Ectodermal cell (in vitro differentiated cells): ENCODE measurements at regions not wholly inside any gene's neighbourhood (a gene's known extent, or its start where the extent isn't known, plus 50 kb on each side); places are given as distances from the start of the nearest gene placed in this dataset.

Experiments used
- H3K27ac ChIP-seq: 2 replicates; pipeline ENCODE4 v1.7.0; 2013; ENCODE audit warnings: mild to moderate bottlenecking, low read depth, low read length; ENCODE audit not compliant: insufficient read depth, poor library complexity, severe bottlenecking
- H3K27me3 ChIP-seq: 2 replicates; pipeline ENCODE4 v1.7.0; 2013; ENCODE audit warnings: mild to moderate bottlenecking, low read length; ENCODE audit not compliant: insufficient read depth, control insufficient read depth, poor library complexity, severe bottlenecking
- H3K36me3 ChIP-seq: one replicate; pipeline ENCODE4 v1.7.0; 2013; ENCODE audit warnings: low read length; ENCODE audit not compliant: control insufficient read depth, insufficient read depth
- H3K4me1 ChIP-seq: one replicate; pipeline ENCODE4 v1.7.0; 2013; ENCODE audit warnings: low read length; ENCODE audit not compliant: control insufficient read depth, insufficient read depth
- H3K4me3 ChIP-seq: 2 replicates; pipeline ENCODE4 v1.7.0; 2013; ENCODE audit warnings: low read depth, low read length, control low read depth; ENCODE audit not compliant: insufficient read depth
- H3K9me3 ChIP-seq: 2 replicates; pipeline ENCODE4 v1.7.0; 2013; ENCODE audit warnings: mild to moderate bottlenecking, low read length, moderate library complexity; ENCODE audit not compliant: control insufficient read depth
- WGBS, 2 experiments: methylation state at CpG; one replicate each; pipeline ENCODE4 v1.1.7; 2013; ENCODE audit warnings: missing lambda C conversion rate in 2 of 2; 5-methylcytosine and 5-hydroxymethylcytosine counted together

DNA sequence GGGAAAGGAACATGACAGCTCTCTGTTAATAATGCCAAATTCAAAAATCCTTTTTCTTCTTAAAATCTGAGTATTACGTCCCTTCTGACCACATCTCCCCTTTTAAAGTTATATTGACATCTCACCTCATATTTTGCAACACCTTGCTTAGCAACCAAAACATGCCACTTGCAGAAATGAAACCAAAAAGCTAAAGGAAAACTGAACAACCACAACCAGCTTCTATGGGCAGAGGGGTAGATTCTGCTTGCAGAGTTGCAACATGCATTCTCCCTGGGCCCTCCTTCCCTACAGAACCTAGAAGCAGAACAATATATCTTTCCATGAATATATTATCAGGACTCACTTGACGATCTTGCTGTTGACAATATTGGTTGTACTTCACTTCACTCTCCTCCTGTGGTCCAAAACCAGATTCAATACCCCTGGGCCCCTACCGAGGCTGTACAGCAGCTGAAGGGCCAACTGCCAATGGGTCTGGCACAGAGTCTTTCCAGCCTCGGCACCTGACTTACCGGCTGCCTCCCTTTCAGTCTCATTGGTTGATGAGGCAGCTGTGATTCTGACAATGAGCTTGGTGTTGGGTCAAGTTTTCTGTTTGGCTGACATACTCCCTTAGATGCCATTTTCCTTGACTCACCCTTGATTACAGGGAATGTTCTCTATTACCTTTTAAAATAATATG, 616.6 kb downstream of the ZEB2 start:
- Histone ChIP-seq H3K27ac (no peak overlapping the region), H3K9me3 (no peaks in the 10 kb centered on the region), H3K36me3 (no peaks in the 10 kb centered on the region), H3K4me3 (no peak overlapping the region), H3K4me1 (no peaks in the 10 kb centered on the region), H3K27me3 (no peaks in the 10 kb centered on the region)
- 91% methylated on average over 5 of the region's 5 CpGs for WGBS, 2 experiments

- H3K4me3 ChIP-seq = no peak overlapping the region
- WGBS, 2 experiments = 96% methylated on average over 4 of the region's 4 CpGs
- no peaks in the 10 kb centered on the region for H3K4me1 ChIP-seq
- no peaks in the 10 kb centered on the region for H3K27me3 ChIP-seq
- H3K27ac ChIP-seq = no peak overlapping the region
- no peaks in the 10 kb centered on the region for H3K36me3 ChIP-seq
- no peaks in the 10 kb centered on the region for H3K9me3 ChIP-seq
Measured at GRCh38 chr2:143901185-143901842, 618.6 kb downstream of the ZEB2 start.

- WGBS, 2 experiments = 89 to 98% methylated on average over 4 of the region's 4 CpGs
- H3K36me3 ChIP-seq = no peaks in the 10 kb centered on the region
- H3K27me3 ChIP-seq = no peaks in the 10 kb centered on the region
- no peaks in the 10 kb centered on the region for H3K9me3 ChIP-seq
- no peak overlapping the region for H3K4me3 ChIP-seq
- no peak overlapping the region for H3K27ac ChIP-seq
- H3K4me1 ChIP-seq = no peaks in the 10 kb centered on the region
Measured at GRCh38 chr2:143899987-143900386, 619.9 kb downstream of the ZEB2 start.

GRCh38 chr2:143893371-143893770, 626.5 kb downstream of the ZEB2 start:
- peaks cover 13% of the 10 kb centered on the region for H3K4me1 ChIP-seq
- no peak overlapping the region for H3K27ac ChIP-seq
- H3K9me3 ChIP-seq = no peaks in the 10 kb centered on the region
- H3K4me3 ChIP-seq = no peak overlapping the region
- WGBS, 2 experiments = 62 to 64% methylated on average over 3 of the region's 3 CpGs
- no peaks in the 10 kb centered on the region for H3K36me3 ChIP-seq
- no peaks in the 10 kb centered on the region for H3K27me3 ChIP-seq

- Histone ChIP-seq H3K27me3 (no peaks in the 10 kb centered on the region), H3K36me3 (no peaks in the 10 kb centered on the region), H3K4me1 (peaks cover 13% of the 10 kb centered on the region), H3K9me3 (no peaks in the 10 kb centered on the region), H3K27ac (peak overlapping the region; percentile 17), H3K4me3 (no peak overlapping the region)
- 1% methylated on average over 6 to 7 of the region's 7 CpGs for WGBS, 2 experiments
Measured at GRCh38 chr2:143891879-143892308, 628.0 kb downstream of the ZEB2 start.

GRCh38 chr2:143890798-143891197, 629.1 kb downstream of the ZEB2 start:
- WGBS, 2 experiments = 61 to 63% methylated on average over 2 to 3 of the region's 3 CpGs
- H3K27me3 ChIP-seq = no peaks in the 10 kb centered on the region
- H3K27ac ChIP-seq = no peak overlapping the region
- H3K4me1 ChIP-seq = peaks cover 13% of the 10 kb centered on the region
- H3K36me3 ChIP-seq = no peaks in the 10 kb centered on the region
- no peaks in the 10 kb centered on the region for H3K9me3 ChIP-seq
- H3K4me3 ChIP-seq = no peak overlapping the region

GRCh38 chr2:143889216-143889615, 630.7 kb downstream of the ZEB2 start:
- H3K9me3 ChIP-seq = no peaks in the 10 kb centered on the region
- H3K27ac ChIP-seq = no peak overlapping the region
- no peaks in the 10 kb centered on the region for H3K36me3 ChIP-seq
- no peak overlapping the region for H3K4me3 ChIP-seq
- peaks cover 13% of the 10 kb centered on the region for H3K4me1 ChIP-seq
- 94 to 95% methylated on average over 4 of the region's 4 CpGs for WGBS, 2 experiments
- no peaks in the 10 kb centered on the region for H3K27me3 ChIP-seq

DNA sequence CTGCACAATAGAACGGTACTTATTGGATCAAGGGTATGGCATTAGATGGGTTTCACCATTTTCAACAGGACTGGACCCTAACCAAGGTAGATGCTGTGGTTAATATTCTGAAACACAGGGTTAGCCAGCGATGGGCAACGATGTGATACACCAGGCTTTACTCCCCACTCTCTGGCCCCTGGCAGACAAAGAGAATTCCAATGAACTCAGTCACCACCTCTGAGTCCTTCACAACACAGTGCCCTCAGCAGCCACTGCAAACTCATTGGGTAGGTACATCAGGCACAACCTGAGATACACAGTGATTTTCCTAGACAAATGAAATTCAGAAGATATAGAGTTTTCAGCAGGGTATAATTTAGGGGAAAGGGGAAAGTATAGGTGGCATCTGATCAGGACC, 634.5 kb downstream of the ZEB2 start:
- no peak overlapping the region for H3K4me3 ChIP-seq
- no peaks in the 10 kb centered on the region for H3K4me1 ChIP-seq
- no peaks in the 10 kb centered on the region for H3K9me3 ChIP-seq
- no peaks in the 10 kb centered on the region for H3K36me3 ChIP-seq
- no peak overlapping the region for H3K27ac ChIP-seq
- 81 to 95% methylated on average over 3 of the region's 3 CpGs for WGBS, 2 experiments
- no peaks in the 10 kb centered on the region for H3K27me3 ChIP-seq

- WGBS, 2 experiments = 96 to 98% methylated on average over 2 of the region's 2 CpGs
- H3K27me3 ChIP-seq = no peaks in the 10 kb centered on the region
Measured at GRCh38 chr2:143881246-143881645, 638.7 kb downstream of the ZEB2 start.

DNA sequence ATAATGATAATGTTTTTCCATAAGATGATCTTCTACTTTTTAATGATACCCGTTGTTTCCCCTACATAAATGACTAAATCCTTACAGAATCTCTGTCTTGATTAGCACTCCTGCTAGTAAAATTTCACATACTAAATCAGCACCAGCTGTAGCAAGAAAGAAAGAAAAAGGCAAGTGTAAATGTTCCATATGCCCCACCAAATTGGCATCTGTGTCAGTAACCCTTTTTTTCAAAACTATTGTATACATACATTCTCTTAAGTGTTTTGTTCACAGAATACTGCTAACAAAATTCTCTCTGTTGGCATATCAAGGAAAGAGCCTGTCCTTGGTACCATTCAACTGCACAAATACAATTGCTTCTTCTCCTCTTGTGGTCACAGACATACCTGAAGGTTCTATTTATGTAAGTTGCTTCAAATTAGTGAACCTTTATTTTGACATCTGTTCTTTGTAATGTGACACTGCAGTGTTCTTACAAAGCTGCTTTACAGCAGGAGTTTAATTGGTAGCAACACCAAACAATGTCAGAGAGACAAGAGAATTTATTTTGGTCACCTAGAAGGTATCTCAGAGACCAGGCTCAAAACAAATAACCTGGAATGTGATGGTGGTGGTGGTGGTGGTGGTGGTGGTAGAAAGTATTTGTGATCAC, 641.9 kb downstream of the ZEB2 start:
- 89 to 100% methylated on average over 1 of the region's 1 CpG for WGBS, 2 experiments
- H3K9me3 ChIP-seq = no peaks in the 10 kb centered on the region
- no peak overlapping the region for H3K27ac ChIP-seq
- H3K4me3 ChIP-seq = no peak overlapping the region
- peaks cover 3% of the 10 kb centered on the region for H3K4me1 ChIP-seq
- no peaks in the 10 kb centered on the region for H3K36me3 ChIP-seq
- no peaks in the 10 kb centered on the region for H3K27me3 ChIP-seq

More at GRCh38 chr2:143881246-143881645, 638.7 kb downstream of the ZEB2 start:
- no peak overlapping the region for H3K27ac ChIP-seq
- H3K4me3 ChIP-seq = no peak overlapping the region
- H3K9me3 ChIP-seq = no peaks in the 10 kb centered on the region
- H3K4me1 ChIP-seq = peaks cover 3% of the 10 kb centered on the region
- H3K36me3 ChIP-seq = no peaks in the 10 kb centered on the region
